HG03520 (cell line): ENCODE measurements at regions not wholly inside any gene's neighbourhood (a gene's known extent, or its start where the extent isn't known, plus 50 kb on each side); places are given as distances from the start of the nearest gene placed in this dataset.

Source experiments
- ATAC-seq: cut with Tn5 transposase; IDR thresholded peaks from one replicate; pipeline ENCODE4 v1.9.1; 2021; ENCODE audit warnings: mild to moderate bottlenecking, moderate library complexity; ENCODE audit not compliant: unreplicated experiment

GRCh38 chr18:77815666-77816338, 566.2 kb downstream of the GALR1 start:
- no peak for ATAC-seq

GRCh38 chr18:77818328-77818727, 568.7 kb downstream of the GALR1 start:
- no peak for ATAC-seq

GRCh38 chr18:77820472-77820871, 570.8 kb downstream of the GALR1 start:
- no peak for ATAC-seq

GRCh38 chr18:77821892-77822291, 572.2 kb downstream of the GALR1 start:
- no peak for ATAC-seq

- no peak for ATAC-seq
Observed at GRCh38 chr18:77822632-77823031, 573.0 kb downstream of the GALR1 start.

GRCh38 chr18:77833807-77834206, 584.2 kb downstream of the GALR1 start:
- ATAC-seq: no peak

GRCh38 chr18:77851802-77852201, 602.2 kb downstream of the GALR1 start:
- no peak for ATAC-seq

GRCh38 chr18:77853859-77854258, 604.2 kb downstream of the GALR1 start:
- no peak for ATAC-seq

GRCh38 chr18:77857678-77858655, 608.3 kb downstream of the GALR1 start:
- no peak for ATAC-seq

GRCh38 chr18:77859634-77860033, 610.0 kb downstream of the GALR1 start:
- no peak for ATAC-seq

- no peak for ATAC-seq
Observed at GRCh38 chr18:77862066-77862757, 612.6 kb downstream of the GALR1 start.

GRCh38 chr18:77865853-77866252, 616.2 kb downstream of the GALR1 start:
- ATAC-seq: no peak

- no peak for ATAC-seq
Observed at GRCh38 chr18:77866351-77866750, 616.7 kb downstream of the GALR1 start.

- no peak for ATAC-seq
Observed at GRCh38 chr18:77870199-77870598, 620.6 kb downstream of the GALR1 start.

GRCh38 chr18:77870894-77871293, 621.2 kb downstream of the GALR1 start:
- no peak for ATAC-seq

- ATAC-seq: no peak
Observed at GRCh38 chr18:77872166-77872565, 622.5 kb downstream of the GALR1 start.

- ATAC-seq: no peak
Observed at GRCh38 chr18:77876319-77876865, 626.7 kb downstream of the GALR1 start.

- no peak for ATAC-seq
Observed at GRCh38 chr18:77879829-77880228, 630.2 kb downstream of the GALR1 start.

GRCh38 chr18:77884454-77884853, 634.8 kb downstream of the GALR1 start:
- no peak for ATAC-seq

GRCh38 chr18:77894060-77894459, 644.4 kb downstream of the GALR1 start:
- ATAC-seq: no peak

GRCh38 chr18:77895250-77895649, 645.6 kb downstream of the GALR1 start:
- ATAC-seq: no peak
